GM12892 (cell line): ENCODE measurements at regions not wholly inside any gene's neighbourhood (a gene's known extent, or its start where the extent isn't known, plus 50 kb on each side); places are given as distances from the start of the nearest gene placed in this dataset.

Experiments
- POLR2A ChIP-seq: IDR thresholded peaks from 2 replicates; pipeline ENCODE4 v1.6.1; 2011; ENCODE audit warnings: low read depth, low read length, control low read depth
- POLR2AphosphoS5 ChIP-seq: IDR thresholded peaks from 2 replicates; pipeline ENCODE4 v1.6.1; 2011; ENCODE audit warnings: low read depth, low read length, control low read depth

DNA sequence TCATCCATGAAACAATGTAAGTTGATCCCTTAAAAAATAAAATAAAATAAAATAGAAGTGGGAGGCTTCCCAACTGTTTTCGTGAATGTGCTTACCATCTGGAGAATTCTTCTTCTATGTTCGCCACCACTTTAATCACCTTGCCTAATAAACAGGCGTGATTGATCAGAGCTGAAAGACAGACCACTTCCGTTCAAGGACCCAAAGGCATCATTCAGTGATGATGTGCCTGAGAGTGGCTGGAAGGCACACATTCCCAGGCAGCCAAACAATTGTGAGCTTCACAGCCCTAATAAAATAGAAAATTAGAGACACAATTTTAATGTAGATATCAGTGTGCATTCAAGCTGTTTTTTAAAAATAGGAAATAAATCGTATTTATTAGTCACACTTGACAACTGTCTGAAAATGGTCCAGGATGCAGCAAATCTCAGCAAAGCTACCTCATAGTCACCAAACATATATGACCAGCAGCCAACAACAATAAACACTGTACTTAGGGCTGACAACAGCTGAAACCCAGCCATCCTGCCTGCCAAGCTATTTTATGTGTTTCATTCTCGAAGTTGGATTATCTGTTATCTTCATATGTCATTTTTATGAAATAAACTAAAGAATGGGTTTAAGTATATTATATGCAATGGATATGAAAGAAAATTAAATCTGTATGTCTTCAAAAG lies 163.2 kb upstream of the FAM9B start:
- TF ChIP-seq POLR2AphosphoS5 (no peak), POLR2A (no peak)
